ENCODE measurements at regions not wholly inside any gene's neighbourhood (a gene's known extent, or its start where the extent isn't known, plus 50 kb on each side); places are given as distances from the start of the nearest gene placed in this dataset.
"Not testable (repeated sequence)": the region's sequence is repeated elsewhere in the genome, so short reads cannot be mapped to it uniquely, and the experiment has no call there.

DNA sequence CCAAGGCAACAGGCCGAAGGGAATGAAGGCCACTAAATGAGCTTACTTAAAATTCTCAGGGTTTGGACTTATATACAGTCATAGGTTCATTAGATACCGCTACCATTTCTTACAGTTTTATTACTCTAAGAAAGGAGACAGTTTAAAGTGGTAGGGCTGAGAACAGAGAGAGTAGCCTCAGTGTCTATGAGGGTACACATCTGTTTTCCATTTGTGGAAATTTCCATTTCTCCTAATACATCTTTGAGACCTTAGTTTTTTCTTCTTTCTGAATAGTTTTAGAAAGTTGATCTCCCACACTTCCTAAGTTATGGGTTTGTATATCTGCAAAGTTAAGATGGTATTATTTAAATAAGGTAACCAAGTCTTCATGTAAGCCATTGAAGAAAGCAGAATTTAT, 1279.1 kb downstream of the NCAM2 start:
- no peak for DNase-seq (ENCODE audit: low read depth in 2 of 2)

DNA sequence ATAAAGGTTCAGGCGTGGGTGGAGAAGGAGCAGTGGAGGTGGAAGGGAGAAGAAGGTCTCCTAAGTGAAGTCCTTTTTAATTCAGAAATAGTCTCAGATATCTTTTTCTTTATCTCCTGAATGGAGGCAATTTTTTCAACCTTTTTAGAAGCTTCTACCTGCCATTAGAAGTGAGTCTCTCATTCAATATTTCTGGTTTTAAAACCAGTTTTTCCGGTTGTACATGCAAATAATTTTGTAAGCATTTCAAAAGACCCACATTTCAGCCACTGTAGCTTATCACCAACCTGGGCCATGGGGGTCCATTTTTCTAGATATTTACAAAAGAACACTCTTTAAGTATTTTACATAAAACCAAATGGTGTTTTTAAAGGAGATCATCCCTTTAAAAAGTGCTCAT, 1280.2 kb downstream of the NCAM2 start:
- no peak for DNase-seq (ENCODE audit: low read depth in 2 of 2)

DNA sequence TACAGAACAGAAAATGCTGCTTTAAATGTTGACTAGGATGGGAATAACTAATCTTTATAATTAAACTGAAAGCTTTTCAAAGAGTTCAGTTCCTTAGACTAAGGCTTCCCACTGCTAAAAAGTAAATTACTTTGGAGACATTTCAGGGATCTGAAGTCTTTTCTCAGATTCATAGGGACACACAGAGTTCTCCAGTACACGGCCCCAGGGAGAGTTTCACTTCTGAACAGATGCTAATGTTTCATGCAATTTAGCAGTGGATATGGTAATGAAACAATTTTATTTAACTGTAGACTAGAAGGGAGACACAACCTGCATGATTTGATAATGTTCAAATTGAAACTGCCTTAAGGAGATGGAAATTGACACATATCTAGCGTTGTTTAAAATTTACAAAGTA, 1282.6 kb downstream of the NCAM2 start:
- no peak for DNase-seq (ENCODE audit: low read depth in 2 of 2)

DNA sequence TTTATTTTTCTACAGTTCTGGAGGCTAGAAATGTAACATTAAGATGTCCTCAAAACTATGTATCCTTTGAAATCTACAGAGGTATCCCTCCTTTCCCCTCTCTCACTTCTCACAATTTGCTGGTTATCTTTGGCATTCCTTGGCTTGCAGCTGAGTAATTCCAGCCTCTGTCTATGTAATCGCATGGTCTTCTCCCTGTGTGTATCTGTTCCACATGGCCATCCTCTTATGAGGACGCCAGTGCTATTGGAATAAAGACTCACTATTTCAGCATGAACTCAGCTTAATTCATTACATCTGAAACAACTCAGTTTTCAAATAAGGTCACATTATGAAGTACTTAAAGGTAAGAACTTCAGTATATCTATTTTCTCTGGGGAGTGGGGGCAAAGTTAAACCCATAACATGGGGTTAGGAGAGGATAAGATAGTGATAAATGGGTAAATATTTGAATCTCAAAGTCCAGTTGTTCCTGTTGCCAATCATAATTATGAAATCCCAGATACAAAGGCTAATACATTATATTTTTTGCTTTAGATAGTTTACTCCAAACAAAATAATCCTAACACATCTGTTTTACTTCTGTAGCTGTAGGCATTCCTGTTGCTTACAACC, 1290.8 kb downstream of the NCAM2 start:
- DNase-seq (ENCODE audit: low read depth in 2 of 2): no peak

DNA sequence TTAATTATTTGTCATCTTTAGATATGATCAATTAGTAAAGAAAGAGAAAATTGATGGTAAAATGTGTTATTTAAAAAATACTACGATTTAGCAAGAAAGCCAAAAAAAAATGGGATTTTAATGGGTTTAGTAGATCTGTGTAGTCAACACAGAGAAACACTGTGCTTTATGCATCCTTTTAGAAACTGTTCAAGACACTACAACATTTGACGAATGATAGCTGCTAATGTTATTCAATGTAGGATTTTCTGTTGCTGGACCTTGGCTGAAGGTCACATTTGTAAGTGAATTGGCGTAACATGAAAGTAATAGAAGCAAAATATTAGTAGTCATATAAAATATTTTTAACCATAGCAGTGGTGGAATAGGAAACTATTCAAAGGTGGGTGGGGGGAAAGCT, 1293.9 kb downstream of the NCAM2 start:
- no peak for DNase-seq (ENCODE audit: low read depth in 2 of 2)

DNA sequence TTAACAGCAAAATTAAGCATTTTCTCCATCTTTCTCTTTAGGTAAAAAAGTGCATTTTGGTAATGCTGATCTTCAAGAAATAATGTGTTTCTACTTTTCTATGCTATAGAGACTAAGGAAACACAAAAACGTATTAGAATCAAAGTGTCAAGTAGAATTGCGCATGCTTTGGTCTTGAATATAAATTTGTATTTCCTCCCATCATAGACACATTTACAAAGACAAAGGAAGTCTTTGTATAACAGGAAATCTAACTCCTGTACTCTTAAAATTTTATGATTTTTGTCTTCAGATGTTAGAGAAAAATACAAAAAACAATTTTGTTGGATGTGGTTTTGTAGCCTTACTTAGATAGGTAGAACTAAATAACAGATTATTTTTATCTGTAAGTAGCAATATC, 1299.4 kb downstream of the NCAM2 start:
- no peak for DNase-seq (ENCODE audit: low read depth in 2 of 2)

DNA sequence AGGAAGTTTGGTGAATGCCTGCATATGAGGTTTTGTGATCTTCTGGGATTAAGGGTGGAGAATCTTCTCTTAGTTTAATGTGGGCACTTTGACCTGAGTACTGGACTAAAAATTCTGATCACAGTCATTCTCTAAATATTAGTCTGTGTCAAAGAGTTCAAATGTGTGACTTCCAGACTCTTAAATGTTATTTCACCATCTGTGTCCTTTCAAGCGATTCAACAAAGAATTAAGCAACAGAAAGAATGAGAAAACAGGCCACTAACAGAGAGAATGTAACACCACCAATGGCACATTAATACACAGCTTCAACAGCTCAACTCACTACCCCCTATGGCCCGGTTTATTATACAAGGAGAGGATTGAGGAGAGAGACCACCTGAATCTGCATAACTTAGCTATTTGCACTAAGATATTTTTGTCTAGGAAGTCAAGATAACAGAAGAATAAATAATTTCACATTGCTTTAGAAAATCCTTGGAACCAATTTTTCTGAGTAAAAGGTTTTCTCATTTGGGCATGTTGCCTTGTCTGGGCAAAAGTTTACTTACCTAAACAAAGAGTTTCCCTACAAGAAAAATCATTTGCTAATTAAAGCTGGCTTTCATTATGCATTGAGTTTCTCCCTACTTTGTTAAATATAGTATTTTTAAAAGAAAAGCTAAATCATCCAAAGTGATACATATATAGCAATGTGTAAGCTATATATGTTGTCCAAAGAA, 1313.7 kb downstream of the NCAM2 start:
- DNase-seq (ENCODE audit: low read depth in 2 of 2): no peak

DNA sequence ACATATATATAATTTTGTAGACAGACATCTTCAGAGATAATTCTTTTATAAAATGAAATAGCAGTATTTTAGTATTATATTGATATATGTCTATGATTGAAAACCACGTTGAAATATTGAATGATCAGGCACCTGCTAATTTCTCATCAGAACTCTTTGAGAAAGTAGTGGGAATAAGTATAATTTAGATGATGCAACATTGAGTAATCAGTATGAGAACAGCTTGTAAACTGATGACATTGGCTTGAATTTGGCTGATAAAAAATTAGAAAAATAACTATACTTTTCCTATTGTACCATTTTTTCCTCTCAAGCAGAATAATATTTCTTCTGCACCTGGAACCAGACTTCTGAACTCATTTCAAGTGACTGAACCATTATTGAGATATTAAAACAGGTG, 1316.8 kb downstream of the NCAM2 start:
- no peak for DNase-seq (ENCODE audit: low read depth in 2 of 2)

DNA sequence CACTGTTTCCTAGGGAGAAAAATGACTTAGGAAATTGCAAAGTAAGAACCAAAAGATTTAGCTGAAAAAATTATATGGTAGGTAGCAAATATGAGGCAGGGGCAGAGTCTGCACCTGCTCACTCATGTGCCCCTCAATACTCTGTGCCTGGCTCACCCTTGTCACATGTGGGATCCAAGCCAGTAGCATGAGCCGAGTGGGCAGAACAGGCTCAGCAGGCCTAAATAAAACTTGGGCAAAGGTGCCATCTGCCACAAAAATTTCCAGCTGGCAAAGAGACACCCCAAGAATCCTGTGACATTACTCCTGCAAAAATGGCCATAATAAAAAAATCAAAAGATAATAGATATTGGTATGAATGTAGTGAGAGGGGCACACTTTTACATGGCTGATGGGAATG, 1321.2 kb downstream of the NCAM2 start:
- DNase-seq (ENCODE audit: low read depth in 2 of 2): no peak

DNA sequence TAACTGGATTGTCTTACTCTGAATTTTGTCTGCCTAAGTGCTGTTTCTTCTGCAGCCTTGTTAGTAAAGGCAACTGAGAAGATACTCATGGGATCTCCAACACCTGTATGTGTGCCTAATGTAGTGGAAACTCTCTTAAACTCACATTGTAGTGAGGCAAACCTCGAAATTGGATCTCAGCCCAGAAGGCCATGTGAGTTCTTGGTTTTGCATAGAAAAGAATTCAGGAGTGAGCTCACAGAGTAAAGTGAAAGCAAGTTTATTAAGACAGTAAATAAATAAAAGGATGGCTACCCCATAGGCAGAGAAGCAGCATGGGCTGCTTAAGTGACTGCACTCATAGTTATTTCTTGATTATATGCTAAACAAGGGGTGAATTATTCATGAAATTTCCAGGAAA, 1344.7 kb downstream of the NCAM2 start:
- no peak for DNase-seq (ENCODE audit: low read depth in 2 of 2)

DNA sequence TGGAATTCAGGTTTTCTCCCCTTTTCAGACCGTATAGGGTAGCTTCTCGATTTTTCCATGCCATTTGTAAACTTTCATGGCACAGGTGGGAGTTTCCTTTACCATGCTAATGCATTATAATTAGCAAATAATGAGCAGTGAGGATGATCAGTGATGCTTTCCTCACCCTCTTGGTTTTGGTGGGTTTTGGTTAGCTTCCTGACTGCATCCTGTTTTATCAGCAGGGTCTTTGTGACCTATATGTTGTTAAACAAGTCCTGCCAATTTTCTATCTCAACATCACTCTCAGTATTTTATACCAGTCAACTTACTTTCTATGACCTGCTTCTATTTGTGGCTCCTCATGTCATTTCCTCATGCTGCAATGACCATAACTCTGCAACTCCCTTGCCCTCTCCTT, 1345.1 kb downstream of the NCAM2 start:
- no peak for DNase-seq (ENCODE audit: low read depth in 2 of 2)

DNA sequence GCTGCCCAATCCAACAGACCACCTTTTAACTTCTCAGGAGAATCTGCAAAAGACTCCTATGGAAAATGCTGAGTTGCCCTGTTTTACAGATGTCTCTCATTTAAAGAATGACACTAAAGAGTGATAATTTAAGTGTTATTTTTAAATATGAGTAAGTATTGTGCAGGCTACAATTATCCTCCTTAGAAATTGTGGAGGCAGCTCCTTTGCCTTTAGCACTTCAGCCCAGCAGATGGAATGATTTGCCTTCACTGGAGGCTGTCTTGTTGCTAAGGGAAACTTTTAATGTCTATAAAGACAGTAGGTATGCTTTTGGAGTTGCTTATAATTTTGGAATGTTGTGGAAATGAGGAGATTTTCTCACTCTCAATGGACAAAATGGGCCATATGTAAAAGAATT, 1345.5 kb downstream of the NCAM2 start:
- DNase-seq (ENCODE audit: low read depth in 2 of 2): no peak

DNA sequence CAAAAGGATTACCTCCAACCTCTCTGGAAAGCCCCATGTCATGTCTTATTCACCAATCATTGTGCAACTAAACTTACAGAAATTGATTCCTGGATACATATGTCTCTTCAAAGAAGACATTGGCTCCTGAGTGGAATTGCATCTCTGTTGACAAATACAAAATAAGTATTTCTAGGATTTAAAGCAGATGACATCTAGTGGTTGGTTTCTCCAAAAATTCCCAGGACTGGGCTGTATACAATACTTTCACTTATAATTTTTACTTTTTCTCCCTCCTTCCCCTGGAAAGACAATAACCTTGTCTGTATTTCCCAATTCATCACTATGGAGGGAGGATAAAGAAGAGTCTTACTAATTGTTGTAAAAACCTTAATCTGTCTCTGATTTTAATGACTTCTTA, 1347.4 kb downstream of the NCAM2 start:
- DNase-seq (ENCODE audit: low read depth in 2 of 2): no peak

DNA sequence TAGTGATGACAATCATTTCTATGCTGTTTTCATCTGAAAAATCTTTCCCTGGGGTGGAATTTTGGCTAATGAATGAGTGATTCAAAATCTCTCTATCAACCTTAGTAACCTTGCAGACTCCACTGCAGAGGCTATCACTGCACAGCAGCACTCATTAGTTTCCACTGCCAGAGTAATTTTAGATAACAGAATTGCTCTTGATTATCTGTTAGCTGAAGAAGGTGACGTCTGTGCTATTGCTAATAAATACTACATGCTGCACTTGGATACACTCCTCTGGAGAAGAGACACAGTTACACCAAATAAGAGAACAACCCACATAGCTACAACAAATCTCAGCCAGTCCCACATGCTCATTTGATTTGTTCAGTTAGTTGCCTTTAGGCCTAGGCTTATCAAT, 1348.4 kb downstream of the NCAM2 start:
- DNase-seq (ENCODE audit: low read depth in 2 of 2): no peak

DNA sequence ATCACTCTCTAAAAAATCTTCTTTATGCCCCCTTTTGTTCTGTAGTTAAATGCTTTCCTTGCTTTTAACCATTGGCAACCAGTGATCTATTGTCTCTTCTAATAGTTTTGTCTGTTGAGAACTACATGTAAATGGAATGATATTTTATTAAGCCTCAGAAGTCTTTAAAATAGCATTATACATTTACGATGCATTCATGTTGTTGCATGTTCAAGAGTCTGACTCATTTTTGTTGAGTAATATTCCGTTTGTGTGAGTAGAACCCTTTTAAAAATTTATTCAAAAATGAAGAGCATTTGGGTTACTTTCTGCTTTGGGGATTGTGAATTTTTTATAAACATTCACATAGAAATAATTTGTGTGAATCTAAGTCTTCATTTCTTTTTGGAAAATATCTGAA, 1352.9 kb downstream of the NCAM2 start:
- DNase-seq (ENCODE audit: low read depth in 2 of 2): no peak

DNA sequence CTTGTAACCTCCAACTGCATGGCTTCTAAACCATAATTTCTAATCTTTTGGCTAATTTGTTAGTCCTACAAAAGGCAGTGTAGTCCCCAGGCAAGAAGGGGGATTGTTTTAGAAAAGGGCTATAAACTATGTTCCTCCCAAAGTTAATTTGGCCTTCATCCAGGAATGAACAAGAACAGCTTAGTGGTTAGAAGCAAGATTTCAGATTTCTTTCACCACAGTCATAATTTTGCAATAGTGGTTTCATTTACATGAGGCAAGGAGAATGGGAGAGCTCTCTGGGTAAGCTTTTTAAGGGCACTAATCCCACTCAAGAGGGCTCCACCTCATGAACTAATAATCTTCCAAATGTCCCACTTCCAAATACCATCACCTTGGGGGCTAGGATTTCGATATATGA, 1353.9 kb downstream of the NCAM2 start:
- DNase-seq (ENCODE audit: low read depth in 2 of 2): no peak

DNA sequence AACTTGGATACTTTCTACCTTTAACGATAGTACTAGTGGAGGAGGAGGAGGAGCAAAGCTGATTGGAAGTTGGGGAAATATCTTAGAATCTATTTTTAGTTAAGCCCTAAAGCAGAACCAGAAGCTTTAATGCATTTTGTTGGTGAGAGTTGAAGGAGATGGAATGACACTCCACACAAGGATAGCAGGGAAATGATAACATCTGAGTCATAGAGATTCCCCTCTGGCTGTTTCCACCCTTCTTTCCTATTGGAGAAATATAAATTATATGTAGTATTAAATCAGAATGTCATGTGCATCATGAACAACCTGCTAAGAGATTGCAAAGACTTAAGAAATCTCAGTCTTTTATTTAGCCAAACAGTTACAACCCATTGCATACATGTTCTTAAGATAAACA, 1357.7 kb downstream of the NCAM2 start:
- no peak for DNase-seq (ENCODE audit: low read depth in 2 of 2)

DNA sequence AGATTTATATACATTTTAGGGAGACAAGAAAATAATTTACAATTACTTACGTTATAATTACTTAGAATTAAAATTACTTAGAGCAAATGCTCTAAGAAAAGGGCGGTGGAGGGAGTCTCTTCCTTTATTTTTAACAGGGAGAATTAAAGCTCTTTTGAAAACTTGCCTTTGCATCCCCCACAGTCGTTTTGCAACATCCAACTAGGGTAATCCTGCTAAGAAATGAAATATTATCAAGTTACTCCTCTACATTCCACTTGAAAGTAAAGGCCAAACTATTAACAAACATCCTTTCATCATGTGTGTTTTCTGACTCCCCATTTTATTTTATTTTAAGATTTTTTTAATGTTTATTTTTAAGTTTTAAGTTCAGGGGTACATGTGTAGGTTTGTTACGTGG, 1358.5 kb downstream of the NCAM2 start:
- no peak for DNase-seq (ENCODE audit: low read depth in 2 of 2)

DNA sequence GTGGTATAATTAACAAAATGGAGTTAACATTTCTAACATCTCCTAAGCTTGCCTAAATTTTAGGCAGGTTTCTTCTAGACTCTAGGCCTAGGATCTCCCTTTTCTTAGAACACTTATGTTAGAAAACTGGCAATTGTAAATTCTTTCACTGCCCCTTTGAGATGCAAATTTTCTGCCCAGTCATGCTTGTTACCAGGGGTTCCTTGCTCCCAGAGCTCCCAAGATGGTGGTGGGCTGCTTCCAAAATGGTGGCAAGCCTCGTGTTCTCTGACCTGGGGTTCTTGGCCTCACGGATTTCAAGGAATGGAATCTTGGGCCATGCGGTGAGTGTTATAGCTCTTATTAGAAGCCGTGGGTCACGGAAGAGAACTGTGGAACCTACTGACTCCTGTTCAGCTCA, 1361.4 kb downstream of the NCAM2 start:
- not testable (repeated sequence) for DNase-seq (ENCODE audit: low read depth in 2 of 2)

DNA sequence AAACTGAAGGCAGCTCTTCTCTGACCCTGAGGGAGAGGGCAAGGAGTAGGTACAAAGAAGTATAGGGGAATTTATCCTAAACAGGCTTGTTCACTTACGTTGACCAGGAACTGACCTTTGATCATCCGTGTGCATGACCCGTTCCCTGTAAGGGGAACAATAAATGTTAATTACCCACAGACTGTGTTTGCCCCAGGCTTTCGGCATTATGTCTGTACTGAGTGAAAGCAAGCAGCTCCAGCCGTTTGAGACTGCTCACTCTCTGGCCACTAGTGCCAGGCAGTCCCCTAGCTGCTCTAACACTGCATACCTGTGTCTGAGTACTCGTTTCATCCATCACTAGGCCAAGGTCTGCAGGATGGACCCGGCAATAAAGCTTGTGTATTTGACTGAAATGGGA, 1365.3 kb downstream of the NCAM2 start:
- DNase-seq (ENCODE audit: low read depth in 2 of 2): no peak

DNA sequence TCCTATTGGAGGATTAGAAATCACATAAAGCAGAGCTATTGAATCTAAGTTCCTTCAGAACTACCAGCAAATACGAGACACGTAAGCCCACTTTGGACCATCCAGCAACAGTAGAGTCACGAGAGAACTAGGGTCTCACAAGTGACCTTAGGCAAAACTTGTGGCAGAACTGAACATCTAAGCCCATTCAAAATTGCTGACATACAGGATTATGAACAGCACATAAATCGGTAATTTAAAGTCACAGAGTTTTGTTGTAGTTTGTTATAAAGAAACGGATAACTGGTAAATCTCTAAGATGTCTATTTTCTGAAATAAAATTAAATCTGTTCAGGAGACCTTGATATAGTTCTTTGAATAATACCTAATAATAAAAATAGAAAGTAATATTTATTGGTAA, 1366.0 kb downstream of the NCAM2 start:
- DNase-seq (ENCODE audit: low read depth in 2 of 2): no peak

DNA sequence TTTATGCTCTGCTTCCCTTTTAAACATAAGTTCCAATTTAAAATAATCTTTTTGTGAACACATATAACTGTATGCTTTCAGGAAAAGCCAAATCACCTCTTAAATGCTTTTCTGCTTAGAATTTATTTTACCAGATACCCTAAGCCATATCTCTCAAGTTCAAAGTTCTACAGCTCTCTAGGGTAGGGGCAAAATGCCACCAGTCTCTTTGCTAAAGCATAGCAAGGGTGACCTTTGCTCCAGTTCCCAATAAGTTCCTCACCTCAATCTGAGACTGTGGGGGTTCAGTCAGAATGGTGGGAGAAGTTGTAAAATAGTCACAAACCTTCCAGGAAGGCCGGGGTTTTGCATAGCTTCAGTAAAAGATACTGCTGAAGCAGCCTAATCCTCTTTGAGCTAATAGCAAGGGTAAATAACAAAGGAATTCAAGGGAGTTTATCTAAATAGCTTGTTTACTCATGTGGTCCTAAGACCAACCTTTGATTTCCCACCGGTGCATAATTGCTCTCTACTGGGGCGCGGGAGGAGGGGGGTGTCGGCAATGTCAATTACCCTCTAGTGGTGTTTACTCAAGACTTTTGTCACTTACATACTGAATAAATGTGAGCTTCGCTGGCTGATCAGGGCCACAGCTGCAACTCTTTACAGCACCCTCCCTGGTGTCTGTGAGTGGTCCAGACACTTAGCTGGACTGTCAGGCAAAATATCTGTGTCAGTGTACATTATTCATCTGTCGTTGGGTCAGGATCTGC, 1376.2 kb downstream of the NCAM2 start:
- DNase-seq (ENCODE audit: low read depth in 2 of 2): no peak

DNA sequence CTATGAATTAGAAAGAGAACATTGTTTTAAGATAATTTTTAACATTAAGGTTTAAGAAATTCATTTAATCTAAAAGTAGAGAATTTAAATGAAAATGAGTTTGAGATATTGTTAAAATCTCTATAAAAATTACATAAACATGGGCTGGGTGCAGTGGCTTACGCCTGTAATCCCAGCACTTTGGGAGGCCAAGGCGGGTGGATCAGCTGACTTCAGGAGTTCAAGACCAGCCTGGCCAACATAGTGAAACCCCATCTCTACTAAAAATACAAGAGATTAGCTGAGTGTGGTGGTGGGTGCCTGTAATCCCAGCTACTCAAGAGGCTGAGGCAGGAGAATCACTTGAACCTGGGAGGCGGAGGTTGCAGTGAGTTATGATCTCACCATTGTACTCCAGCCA, 1379.6 kb downstream of the NCAM2 start:
- not testable (repeated sequence) for DNase-seq (ENCODE audit: low read depth in 2 of 2)

Measured in stimulated activated CD4-positive, alpha-beta T cell treated with anti-CD3 and anti-CD28 coated beads, Interleukin-12 subunit alpha, Interleukin-12 subunit beta, amount 100 ng/mL, for 24 hours (primary cell).